Body of pancreas (tissue), 4 donors: ENCODE measurements at regions not wholly inside any gene's neighbourhood (a gene's known extent, or its start where the extent isn't known, plus 50 kb on each side); places are given as distances from the start of the nearest gene placed in this dataset.

ENCODE experiments used
- CTCF ChIP-seq, 7 experiments: fragments of 450-650 bp in 4 of 7; fragments of 200-600 bp in 3 of 7; sonication (generic) in 3 of 7; IDR thresholded peaks; one replicate each; pipeline ENCODE4 v1.5.1; 2016 to 2019; ENCODE audit warnings: antibody characterized with exemption in 7 of 7
- POLR2A ChIP-seq, 3 donors: fragments of 450-650 bp; IDR thresholded peaks; one replicate each; pipeline ENCODE4 v1.6.1; 2016; ENCODE audit warnings: antibody characterized with exemption in 3 of 3, mild to moderate bottlenecking in 2 of 3

GRCh38 chr20:58596244-58596643, 54.8 kb upstream of the STX16 start:
- TF ChIP-seq CTCF (IDR thresholded peaks at IDR 0.05) (no peak), POLR2A (IDR thresholded peaks at IDR 0.05) (no peak)
